Mesendoderm (in vitro differentiated cells): ENCODE measurements at regions not wholly inside any gene's neighbourhood (a gene's known extent, or its start where the extent isn't known, plus 50 kb on each side); places are given as distances from the start of the nearest gene placed in this dataset.

ENCODE experiments used
- DNase-seq: peaks from one replicate; pipeline ENCODE4 v3.0.0; 2013
- H2AK5ac ChIP-seq: 2 replicates; pipeline ENCODE4 v1.6.1; 2013; ENCODE audit warnings: low read length, inconsistent platforms
- H2BK120ac ChIP-seq: 2 replicates; pipeline ENCODE4 v1.6.1; 2013; ENCODE audit warnings: low read depth, mild to moderate bottlenecking, low read length, moderate library complexity, mixed read lengths
- H2BK15ac ChIP-seq: replicated peaks from 2 replicates; pipeline ENCODE4 v1.6.1; 2013; ENCODE audit warnings: low read depth, mild to moderate bottlenecking, moderate library complexity
- H2BK5ac ChIP-seq: 2 replicates; pipeline ENCODE4 v1.6.1; 2013; ENCODE audit warnings: low read length, inconsistent platforms
- H3K18ac ChIP-seq: 2 replicates; pipeline ENCODE4 v1.6.1; 2013; ENCODE audit warnings: mild to moderate bottlenecking, low read length, mixed read lengths
- H3K23ac ChIP-seq: one replicate; pipeline ENCODE4 v1.6.1; 2013; ENCODE audit warnings: low read length
- H3K27ac ChIP-seq: 2 replicates; pipeline ENCODE4 v1.5.1; 2013; ENCODE audit warnings: low read depth, mild to moderate bottlenecking, inconsistent platforms, low read length, moderate library complexity
- H3K27me3 ChIP-seq: 2 replicates; pipeline ENCODE4 v1.6.1; 2013; ENCODE audit warnings: low read length, control low read depth, mild to moderate bottlenecking, inconsistent platforms; ENCODE audit not compliant: insufficient read depth, poor library complexity
- H3K36me3 ChIP-seq: 2 replicates; pipeline ENCODE4 v1.6.1; 2013; ENCODE audit warnings: low read length, inconsistent platforms; ENCODE audit not compliant: control insufficient read depth, insufficient read depth
- H3K4ac ChIP-seq: one replicate; pipeline ENCODE4 v1.6.1; 2013; ENCODE audit warnings: low read depth, mild to moderate bottlenecking, low read length, moderate library complexity
- H3K4me1 ChIP-seq: 2 replicates; pipeline ENCODE4 v1.6.1; 2013; ENCODE audit warnings: low read depth, low read length, inconsistent platforms; ENCODE audit not compliant: control insufficient read depth
- H3K4me2 ChIP-seq: 2 replicates; pipeline ENCODE4 v1.6.1; 2013; ENCODE audit warnings: low read length
- H3K4me3 ChIP-seq: 2 replicates; pipeline ENCODE4 v1.5.1; 2013; ENCODE audit warnings: mild to moderate bottlenecking, low read length
- H3K56ac ChIP-seq: one replicate; pipeline ENCODE4 v1.6.1; 2013; ENCODE audit warnings: low read length
- H3K79me1 ChIP-seq: 2 replicates; pipeline ENCODE4 v1.6.1; 2013; ENCODE audit warnings: low read length, inconsistent platforms
- H3K79me2 ChIP-seq: 2 replicates; pipeline ENCODE4 v1.6.1; 2013; ENCODE audit warnings: mild to moderate bottlenecking, low read length; ENCODE audit not compliant: control insufficient read depth, insufficient read depth
- H3K9ac ChIP-seq: 2 replicates; pipeline ENCODE4 v1.6.1; 2013; ENCODE audit warnings: low read length, inconsistent platforms
- H4K5ac ChIP-seq: one replicate; pipeline ENCODE4 v1.6.1; 2013; ENCODE audit warnings: low read length
- H4K8ac ChIP-seq: one replicate; pipeline ENCODE4 v1.6.1; 2013; ENCODE audit warnings: low read depth, mild to moderate bottlenecking, control low read depth, low read length, moderate library complexity
- WGBS: extraction: QIAGEN DNeasy Blood & Tissue Kit; methylation state at CpG from one replicate; pipeline ENCODE4 v1.1.7; 2013; ENCODE audit warnings: low lambda C conversion rate, missing lambda C conversion rate; ENCODE audit not compliant: insufficient coverage; ENCODE audit errors: extremely low coverage; 5-methylcytosine and 5-hydroxymethylcytosine counted together

GRCh38 chr14:98769326-98769725 is 502.7 kb downstream of the BCL11B start:
- Histone ChIP-seq H3K4me3 (no peak overlapping the region), H4K5ac (no peak overlapping the region), H3K27me3 (no peaks in the 10 kb centered on the region), H3K9ac (no peak overlapping the region), H3K27ac (no peak overlapping the region), H2BK5ac (no peak overlapping the region), H3K79me2 (no peaks in the 10 kb centered on the region), H2AK5ac (no peak overlapping the region), H3K18ac (no peak overlapping the region), H3K23ac (no peak overlapping the region), H3K4me1 (no peaks in the 10 kb centered on the region), H3K4ac (peak overlapping the region; percentile 73), H2BK15ac (no peak overlapping the region), H3K4me2 (no peak overlapping the region), H3K56ac (no peak overlapping the region), H3K36me3 (no peaks in the 10 kb centered on the region), H3K79me1 (no peaks in the 10 kb centered on the region), H2BK120ac (no peak overlapping the region), H4K8ac (no peak overlapping the region)
- WGBS: no CpG with 5 or more reads among the region's 10 CpGs
- DNase-seq: peak; percentile 18

GRCh38 chr14:98770151-98770550 is 501.8 kb downstream of the BCL11B start:
- Histone ChIP-seq H3K4me1 (no peaks in the 10 kb centered on the region), H3K36me3 (no peaks in the 10 kb centered on the region), H3K4me3 (no peak overlapping the region), H2BK5ac (no peak overlapping the region), H2AK5ac (no peak overlapping the region), H3K18ac (no peak overlapping the region), H3K56ac (no peak overlapping the region), H3K27me3 (no peaks in the 10 kb centered on the region), H4K5ac (no peak overlapping the region), H3K4ac (no peak overlapping the region), H3K79me1 (no peaks in the 10 kb centered on the region), H3K4me2 (no peak overlapping the region), H3K79me2 (no peaks in the 10 kb centered on the region), H2BK15ac (no peak overlapping the region), H3K27ac (no peak overlapping the region), H2BK120ac (no peak overlapping the region), H4K8ac (no peak overlapping the region), H3K9ac (no peak overlapping the region), H3K23ac (no peak overlapping the region)
- WGBS: no CpG with 5 or more reads among the region's 3 CpGs
- no peak for DNase-seq

GRCh38 chr14:98773814-98774213 is 498.2 kb downstream of the BCL11B start:
- Histone ChIP-seq H2BK120ac (no peak overlapping the region), H3K9ac (no peak overlapping the region)

GRCh38 chr14:98775892-98776291 is 496.1 kb downstream of the BCL11B start:
- Histone ChIP-seq H3K27ac (no peak overlapping the region), H3K4me1 (no peaks in the 10 kb centered on the region), H2BK15ac (no peak overlapping the region), H4K5ac (no peak overlapping the region), H3K27me3 (no peaks in the 10 kb centered on the region), H3K9ac (no peak overlapping the region), H3K23ac (no peak overlapping the region), H2BK5ac (no peak overlapping the region), H3K56ac (no peak overlapping the region), H2AK5ac (no peak overlapping the region), H3K4me3 (no peak overlapping the region), H3K79me1 (no peaks in the 10 kb centered on the region), H4K8ac (no peak overlapping the region), H3K4me2 (no peak overlapping the region), H3K18ac (no peak overlapping the region), H3K79me2 (no peaks in the 10 kb centered on the region), H3K36me3 (no peaks in the 10 kb centered on the region), H2BK120ac (no peak overlapping the region), H3K4ac (no peak overlapping the region)
- WGBS: no CpG with 5 or more reads among the region's 2 CpGs
- DNase-seq: no peak

More at GRCh38 chr14:98773814-98774213, 498.2 kb downstream of the BCL11B start:
- Histone ChIP-seq H4K5ac (no peak overlapping the region), H3K18ac (no peak overlapping the region), H3K36me3 (no peaks in the 10 kb centered on the region), H2BK15ac (no peak overlapping the region), H3K4me3 (no peak overlapping the region), H3K4ac (no peak overlapping the region), H3K56ac (no peak overlapping the region), H3K79me1 (no peaks in the 10 kb centered on the region), H3K23ac (no peak overlapping the region), H3K4me1 (no peaks in the 10 kb centered on the region), H3K27ac (no peak overlapping the region), H4K8ac (no peak overlapping the region), H2AK5ac (no peak overlapping the region), H2BK5ac (no peak overlapping the region), H3K27me3 (no peaks in the 10 kb centered on the region), H3K4me2 (no peak overlapping the region), H3K79me2 (no peaks in the 10 kb centered on the region)
- WGBS: no CpG with 5 or more reads among the region's 5 CpGs
- DNase-seq: no peak

GRCh38 chr14:98782062-98782461 is 489.9 kb downstream of the BCL11B start:
- Histone ChIP-seq H3K79me1 (no peaks in the 10 kb centered on the region), H3K4me1 (no peaks in the 10 kb centered on the region), H3K4me3 (no peak overlapping the region), H3K18ac (no peak overlapping the region), H3K27me3 (no peaks in the 10 kb centered on the region), H2AK5ac (no peak overlapping the region), H3K23ac (no peak overlapping the region), H3K79me2 (no peaks in the 10 kb centered on the region), H3K9ac (no peak overlapping the region), H4K8ac (no peak overlapping the region), H3K4ac (no peak overlapping the region), H2BK15ac (no peak overlapping the region), H3K4me2 (no peak overlapping the region), H3K27ac (no peak overlapping the region), H3K56ac (no peak overlapping the region), H2BK120ac (no peak overlapping the region), H2BK5ac (no peak overlapping the region), H3K36me3 (no peaks in the 10 kb centered on the region), H4K5ac (no peak overlapping the region)
- no CpG with 5 or more reads among the region's 5 CpGs for WGBS
- DNase-seq: no peak

GRCh38 chr14:98785578-98785977 is 486.4 kb downstream of the BCL11B start:
- Histone ChIP-seq H3K9ac (no peak overlapping the region), H4K5ac (no peak overlapping the region), H3K4me3 (no peak overlapping the region), H2AK5ac (no peak overlapping the region), H3K79me2 (no peaks in the 10 kb centered on the region), H3K23ac (no peak overlapping the region), H3K27ac (no peak overlapping the region), H2BK15ac (no peak overlapping the region), H2BK120ac (no peak overlapping the region), H3K79me1 (no peaks in the 10 kb centered on the region), H2BK5ac (no peak overlapping the region), H3K36me3 (no peaks in the 10 kb centered on the region), H3K56ac (no peak overlapping the region), H3K4me2 (no peak overlapping the region), H3K27me3 (no peaks in the 10 kb centered on the region), H3K4me1 (no peaks in the 10 kb centered on the region), H4K8ac (no peak overlapping the region), H3K4ac (no peak overlapping the region), H3K18ac (no peak overlapping the region)
- no CpG with 5 or more reads among the region's 6 CpGs for WGBS
- no peak for DNase-seq
